K562 (cell line): ENCODE measurements at regions not wholly inside any gene's neighbourhood (a gene's known extent, or its start where the extent isn't known, plus 50 kb on each side); places are given as distances from the start of the nearest gene placed in this dataset.
"Not testable (repeated sequence)": the region's sequence is repeated elsewhere in the genome, so short reads cannot be mapped to it uniquely, and the experiment has no call there.

Experiments
- BRD9 ChIP-seq: fragments of 450-650 bp; IDR thresholded peaks from 2 replicates; pipeline ENCODE4 v1.6.1; 2018; ENCODE audit warnings: low read depth; ENCODE audit not compliant: partially characterized antibody
- CREM ChIP-seq: IDR thresholded peaks from 2 replicates; pipeline ENCODE4 v1.6.1; 2014; ENCODE audit warnings: antibody characterized with exemption, low read depth
- RAD51 ChIP-seq: fragments of 450-650 bp; IDR thresholded peaks from 2 replicates; pipeline ENCODE4 v1.7.1; 2016; ENCODE audit warnings: low read depth, mild to moderate bottlenecking, borderline replicate concordance
- XRCC5 ChIP-seq: fragments of 200-400 bp; formaldehyde crosslinking; IDR thresholded peaks from 2 replicates; pipeline ENCODE4 v1.6.1; 2017; ENCODE audit warnings: low read depth, mild to moderate bottlenecking, low read length
- TF ChIP-seq, protein P1 (sequence below): conservative IDR thresholded peaks from 2 replicates; pipeline ENCODE4 v1.6.1; 2011; ENCODE audit warnings: low read depth, mild to moderate bottlenecking, low read length; ENCODE audit not compliant: control insufficient read depth

DNA sequence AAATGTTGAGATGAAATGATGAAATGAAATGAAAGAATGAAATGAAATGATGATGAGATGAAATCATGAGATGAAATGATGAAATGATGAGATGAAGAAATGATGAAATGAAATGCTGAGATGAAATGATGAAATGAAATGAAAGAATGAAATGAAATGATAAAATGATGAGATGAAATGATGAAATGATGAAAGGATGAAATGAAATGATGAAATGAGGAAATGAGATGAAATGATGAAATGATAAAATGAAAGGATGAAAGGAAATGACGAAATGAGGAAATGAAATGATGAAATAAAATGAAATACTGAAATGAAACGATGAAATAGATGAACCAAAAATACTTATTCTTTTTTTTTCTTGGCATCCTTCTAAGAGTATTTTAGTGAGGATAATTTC, 1349.1 kb downstream of the TP53TG3F start:
- TF ChIP-seq, protein P1, sequence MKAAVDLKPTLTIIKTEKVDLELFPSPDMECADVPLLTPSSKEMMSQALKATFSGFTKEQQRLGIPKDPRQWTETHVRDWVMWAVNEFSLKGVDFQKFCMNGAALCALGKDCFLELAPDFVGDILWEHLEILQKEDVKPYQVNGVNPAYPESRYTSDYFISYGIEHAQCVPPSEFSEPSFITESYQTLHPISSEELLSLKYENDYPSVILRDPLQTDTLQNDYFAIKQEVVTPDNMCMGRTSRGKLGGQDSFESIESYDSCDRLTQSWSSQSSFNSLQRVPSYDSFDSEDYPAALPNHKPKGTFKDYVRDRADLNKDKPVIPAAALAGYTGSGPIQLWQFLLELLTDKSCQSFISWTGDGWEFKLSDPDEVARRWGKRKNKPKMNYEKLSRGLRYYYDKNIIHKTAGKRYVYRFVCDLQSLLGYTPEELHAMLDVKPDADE, result not testable (repeated sequence)
- not testable (repeated sequence) for TF ChIP-seq RAD51, BRD9, XRCC5, CREM
